ENCODE measurements at regions not wholly inside any gene's neighbourhood (a gene's known extent, or its start where the extent isn't known, plus 50 kb on each side); places are given as distances from the start of the nearest gene placed in this dataset.

- TF ChIP-seq CTCF (IDR thresholded peaks at IDR 0.05; ENCODE audit: low read depth, low read length, poor library complexity, severe bottlenecking) (no peak), EZH2phosphoT487 (IDR thresholded peaks at IDR 0.05; ENCODE audit: borderline replicate concordance, low read length) (no peak)
Observed at GRCh38 chr15:94606286-94606685, 374.9 kb downstream of the MCTP2 start.

All from DOHH2 (cell line).